NCI-H748 (cell line): ENCODE measurements at regions not wholly inside any gene's neighbourhood (a gene's known extent, or its start where the extent isn't known, plus 50 kb on each side); places are given as distances from the start of the nearest gene placed in this dataset.

Source experiments
- DNase-seq: peaks from one replicate; lab custom pipeline; 2025; ENCODE audit not compliant: unreplicated experiment; lab: John Stamatoyannopoulos, UW

DNA sequence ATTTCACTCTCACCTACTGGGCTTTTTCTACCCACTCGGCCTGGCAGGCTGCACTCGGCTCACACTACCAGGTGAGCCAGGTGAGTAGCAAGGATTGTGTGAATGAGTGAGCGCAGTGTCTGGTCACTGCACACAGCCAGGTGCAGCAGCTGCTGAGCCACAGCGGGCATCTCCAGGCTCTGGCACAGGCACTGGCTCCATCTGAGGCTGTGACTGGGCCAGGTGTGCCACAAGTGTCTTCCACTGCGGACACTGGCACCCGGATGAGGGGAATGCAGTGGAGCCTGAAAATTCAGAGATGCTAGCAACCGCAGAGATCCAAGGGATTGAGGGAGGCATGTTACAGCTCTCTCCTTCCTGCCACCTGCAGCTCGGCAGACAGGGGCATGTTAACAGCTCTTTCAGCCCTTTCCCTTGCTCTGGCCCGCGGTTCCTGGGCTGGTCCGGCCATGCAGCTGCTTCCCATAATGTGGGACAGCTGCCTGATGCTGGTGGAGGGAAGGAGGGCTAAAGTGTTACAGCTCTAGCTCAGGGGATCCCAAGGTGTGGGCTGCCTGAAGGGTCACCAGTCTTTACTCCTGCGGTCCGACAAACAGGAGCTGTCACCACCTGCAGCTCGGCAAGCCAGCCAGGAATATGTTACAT is 1038.3 kb downstream of the AMY1C start:
- no peak for DNase-seq

DNA sequence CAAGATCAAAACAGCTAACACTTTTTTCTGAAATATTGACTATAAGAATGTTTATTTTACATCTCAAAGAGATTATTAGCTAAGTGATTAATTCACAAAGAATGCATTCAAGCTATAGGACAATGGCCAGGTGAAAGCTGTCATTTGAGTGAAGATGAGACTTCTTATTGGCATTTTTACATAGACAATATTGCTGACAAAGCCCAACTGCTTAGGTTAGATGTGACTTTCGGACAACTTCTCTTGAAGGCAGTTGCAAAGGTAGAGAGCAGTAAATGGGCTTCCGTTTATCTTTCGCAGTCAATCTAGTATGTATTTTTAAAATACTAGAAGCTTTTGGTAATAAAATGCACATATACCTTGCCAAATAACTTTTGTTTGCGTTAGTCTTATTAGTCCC is 1041.3 kb downstream of the AMY1C start:
- no peak for DNase-seq

GRCh38 chr1:104794035-104794434 is 1044.3 kb downstream of the AMY1C start:
- no peak for DNase-seq

- no peak for DNase-seq
Observed at GRCh38 chr1:104795931-104796330, 1046.2 kb downstream of the AMY1C start.

DNA sequence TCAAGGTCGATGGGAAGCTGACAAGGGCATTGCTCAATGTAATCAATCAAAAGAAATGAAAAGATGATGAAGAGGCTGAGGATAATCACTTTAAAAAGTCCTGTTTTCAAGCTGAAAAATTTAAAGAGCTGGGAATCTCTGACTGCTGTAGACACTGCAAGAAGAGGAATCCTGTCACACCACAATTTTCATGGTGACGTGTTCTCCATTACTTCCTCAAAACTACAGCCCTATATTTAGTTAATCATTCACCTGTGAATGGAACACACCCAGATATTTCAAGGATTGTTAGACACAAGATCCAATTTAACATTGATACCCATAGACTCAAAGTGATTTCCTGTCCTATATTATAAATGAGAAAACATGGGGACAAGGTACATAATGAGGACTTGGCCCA is 1048.3 kb downstream of the AMY1C start:
- DNase-seq: no peak

- DNase-seq: no peak
Observed at GRCh38 chr1:104801344-104801743, 1051.6 kb downstream of the AMY1C start.

DNA sequence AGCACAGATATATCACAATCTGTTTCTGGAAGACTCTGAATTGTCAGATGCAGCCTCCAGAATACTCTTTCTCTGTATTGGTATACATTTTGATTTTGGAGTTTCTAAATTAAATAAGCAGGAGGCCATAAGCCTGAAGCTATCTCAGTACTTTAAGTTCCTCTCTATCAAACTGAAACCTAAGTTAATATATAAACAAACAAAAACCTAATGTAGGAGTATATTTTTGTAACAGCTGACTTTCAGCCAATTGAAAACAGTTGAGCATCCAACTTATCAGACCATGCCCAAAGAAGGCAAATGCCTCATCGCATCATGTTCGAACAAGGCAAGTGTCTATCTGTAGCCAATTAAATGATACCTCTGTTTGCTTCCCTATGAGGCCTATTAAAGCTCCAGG is 1054.4 kb downstream of the AMY1C start:
- no peak for DNase-seq

- no peak for DNase-seq
Observed at GRCh38 chr1:104807590-104807989, 1057.9 kb downstream of the AMY1C start.

- DNase-seq: no peak
Observed at GRCh38 chr1:104825401-104825800, 1075.7 kb downstream of the AMY1C start.

- no peak for DNase-seq
Observed at GRCh38 chr1:104830534-104830933, 1080.8 kb downstream of the AMY1C start.

- no peak for DNase-seq
Observed at GRCh38 chr1:104852151-104852550, 1102.5 kb downstream of the AMY1C start.

DNA sequence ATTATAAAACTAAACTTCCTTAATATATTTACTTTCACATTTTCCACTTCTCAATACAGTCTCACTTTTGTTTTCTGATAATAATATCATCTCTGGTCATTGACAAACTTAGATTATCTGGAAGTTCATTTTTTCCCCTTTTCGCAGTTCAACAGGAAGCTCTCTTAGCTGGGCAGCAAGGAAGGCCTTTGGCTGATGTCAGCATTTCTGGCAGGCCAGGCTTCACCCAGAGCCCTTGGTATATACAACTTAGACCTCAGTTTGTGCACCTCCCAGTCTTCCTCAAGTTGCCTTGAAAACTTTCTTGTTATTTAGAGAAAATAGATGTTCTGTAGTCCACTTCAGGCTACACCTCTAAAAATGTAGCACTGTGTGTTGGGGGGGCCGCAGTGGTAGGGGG is 1103.6 kb downstream of the AMY1C start:
- no peak for DNase-seq

GRCh38 chr1:104854529-104854928 is 1104.8 kb downstream of the AMY1C start:
- no peak for DNase-seq

GRCh38 chr1:104855550-104855949 is 1105.9 kb downstream of the AMY1C start:
- DNase-seq: no peak

DNA sequence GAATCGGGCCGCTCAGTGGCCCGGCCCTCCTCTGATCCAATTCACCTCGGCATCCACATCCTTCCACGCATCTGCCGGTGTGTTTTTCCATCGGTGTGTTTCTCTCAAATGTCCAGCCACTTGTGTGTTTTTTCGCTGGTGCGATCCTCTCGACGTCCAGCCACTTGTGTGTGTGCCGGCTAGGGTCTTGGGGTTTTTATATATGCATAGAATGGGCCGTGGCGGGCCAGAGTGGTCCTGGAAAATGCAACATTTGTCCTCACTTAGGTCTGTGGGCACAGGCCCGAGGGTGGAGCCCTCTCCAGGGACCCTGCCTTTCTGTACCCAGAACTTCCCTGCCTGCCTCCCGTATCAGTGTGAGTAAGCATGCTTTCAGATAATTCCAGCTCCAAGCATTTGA is 1106.4 kb downstream of the AMY1C start:
- DNase-seq: no peak

DNA sequence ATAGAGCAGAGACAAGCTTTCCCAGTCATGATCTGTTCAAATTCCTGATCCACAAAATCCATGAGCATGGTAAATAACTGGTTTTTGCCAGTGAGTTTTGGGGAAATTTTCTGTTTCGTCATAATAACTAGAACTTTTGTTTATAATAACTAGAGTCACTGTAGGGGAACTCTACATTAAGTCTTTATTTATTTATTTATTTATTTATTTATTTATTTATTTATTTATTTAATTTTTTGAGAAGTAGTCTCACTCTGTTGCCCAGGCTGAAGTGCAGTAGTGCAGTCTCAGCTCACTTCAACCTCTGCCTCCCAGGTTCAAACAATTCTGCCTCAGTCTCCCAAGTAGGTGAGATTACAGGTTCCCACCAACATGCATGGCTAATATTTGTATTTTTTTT is 1106.8 kb downstream of the AMY1C start:
- DNase-seq: no peak

- no peak for DNase-seq
Observed at GRCh38 chr1:104868794-104869193, 1119.1 kb downstream of the AMY1C start.

GRCh38 chr1:104874044-104874443 is 1124.3 kb downstream of the AMY1C start:
- no peak for DNase-seq

DNA sequence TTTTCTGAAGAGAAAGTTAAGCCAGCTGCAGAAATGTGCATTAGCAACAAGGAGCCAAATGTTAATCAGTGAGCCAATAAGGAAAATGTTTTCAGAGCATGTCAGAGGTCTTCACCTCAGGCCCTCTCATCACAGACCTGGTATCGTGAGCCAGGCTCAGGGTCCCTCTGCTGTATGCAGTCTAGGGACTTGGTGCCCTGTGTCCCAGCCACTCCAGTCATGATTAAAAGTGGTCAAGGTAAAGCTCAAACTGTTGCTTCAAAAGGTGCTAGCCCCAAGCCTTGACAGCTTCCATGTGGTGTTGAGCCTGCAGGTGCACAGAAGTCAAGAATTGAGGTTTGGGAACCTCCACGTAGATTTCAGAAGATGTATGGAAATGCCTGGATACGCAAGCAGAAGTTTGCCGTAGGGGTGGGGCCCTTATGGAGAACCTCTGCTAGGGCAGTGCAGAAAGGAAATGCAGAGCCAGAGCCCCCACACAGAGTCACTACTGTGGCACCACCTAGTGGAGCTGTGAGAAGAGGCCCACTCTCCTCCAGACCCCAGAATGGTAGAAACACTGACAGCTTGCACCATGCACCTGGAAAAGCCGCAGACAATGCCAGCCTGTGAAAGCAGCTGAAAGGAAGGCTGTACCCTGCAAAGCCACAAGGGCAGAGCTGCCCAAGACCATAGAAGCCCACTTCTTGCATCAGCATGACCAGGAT is 1128.7 kb downstream of the AMY1C start:
- peak; percentile 30 for DNase-seq

DNA sequence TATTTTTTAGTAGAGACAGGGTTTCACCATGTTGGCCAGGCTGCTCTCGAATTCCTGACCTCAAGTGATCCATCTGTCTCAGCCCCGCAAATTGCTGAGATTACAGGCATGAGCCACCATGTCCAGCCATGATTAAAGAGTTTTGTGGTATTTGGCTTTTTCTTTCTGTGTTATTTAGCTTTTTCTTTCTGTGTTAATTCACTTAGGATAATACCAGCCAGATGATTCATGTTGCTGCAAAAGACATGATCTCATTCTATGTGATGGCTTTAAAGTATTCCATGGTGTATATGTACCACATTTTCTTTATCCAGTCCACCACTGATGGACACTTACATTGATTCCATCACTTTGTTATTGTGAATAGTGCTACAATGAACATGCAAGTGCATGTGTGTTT is 1135.2 kb downstream of the AMY1C start:
- peak; percentile 17 for DNase-seq

- no peak for DNase-seq
Observed at GRCh38 chr1:104905322-104905721, 1155.6 kb downstream of the AMY1C start.

DNA sequence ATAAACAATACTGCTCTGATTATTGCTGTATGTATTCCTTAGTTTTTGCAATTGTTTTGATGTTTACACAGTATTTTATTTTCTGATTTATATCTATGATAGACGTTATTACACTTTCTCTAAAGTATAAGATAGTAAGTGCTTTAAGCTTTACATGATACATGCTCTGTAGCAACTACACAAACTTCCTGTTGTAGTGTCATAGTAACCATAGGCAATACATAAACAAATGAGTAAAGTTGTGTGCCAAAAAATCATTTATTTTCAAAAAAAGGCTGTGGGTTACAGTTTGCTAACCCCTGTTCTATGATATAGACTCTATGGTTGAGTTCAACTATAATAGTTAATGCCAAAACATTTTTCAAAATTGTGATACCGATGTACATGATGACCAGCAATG is 1156.4 kb downstream of the AMY1C start:
- DNase-seq: no peak

DNA sequence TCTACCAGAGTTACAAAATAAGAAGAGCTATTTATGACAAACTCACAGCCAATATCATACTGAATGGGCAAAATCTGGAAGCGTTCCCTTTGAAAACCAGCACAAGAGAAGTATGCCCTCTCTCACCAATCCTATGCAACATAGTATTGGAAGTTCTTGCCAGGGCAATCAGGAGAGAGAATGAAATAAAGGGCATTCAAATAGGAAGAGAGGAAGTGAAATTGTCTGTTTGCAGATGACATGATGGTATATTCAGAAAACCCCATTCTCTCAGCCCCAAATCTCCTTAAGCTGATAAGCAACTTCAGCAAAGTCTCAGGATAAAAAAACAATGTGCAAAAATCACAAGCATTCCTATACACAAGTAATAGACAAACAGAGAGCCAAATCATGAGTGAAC is 1169.5 kb downstream of the AMY1C start:
- DNase-seq: no peak
